Activated naive CD4-positive, alpha-beta T cell treated with anti-CD3 and anti-CD28 coated beads, Interleukin-2, amount 50 U/mL, for 72 hours (primary cell): ENCODE measurements at regions not wholly inside any gene's neighbourhood (a gene's known extent, or its start where the extent isn't known, plus 50 kb on each side); places are given as distances from the start of the nearest gene placed in this dataset.
"Not testable (repeated sequence)": the region's sequence is repeated elsewhere in the genome, so short reads cannot be mapped to it uniquely, and the experiment has no call there.

ENCODE experiments used
- ATAC-seq, 2 donors: fragments of 150-1000 bp; cut with Tn5 transposase; 2 replicates each; pipeline ENCODE4 v1.10.0; 2021; ENCODE audit warnings: mild to moderate bottlenecking in 2 of 2, moderate library complexity in 2 of 2
- DNase-seq, 2 donors: peaks; one replicate each; pipeline ENCODE4 v3.0.0; 2021 to 2022; ENCODE audit warnings: low spot score in 2 of 2
- H3K27ac Mint-ChIP-seq, 2 donors: one replicate each; pipeline ENCODE4 v1.8.0; 2022; ENCODE audit warnings: mild to moderate bottlenecking in 2 of 2, mixed read lengths in 2 of 2
- H3K36me3 Mint-ChIP-seq, 2 donors: one replicate each; pipeline ENCODE4 v1.8.0; 2022; ENCODE audit warnings: mixed read lengths in 2 of 2
- H3K9me3 Mint-ChIP-seq, 2 donors: one replicate each; pipeline ENCODE4 v1.8.0; 2022; ENCODE audit warnings: mixed read lengths in 2 of 2

DNA sequence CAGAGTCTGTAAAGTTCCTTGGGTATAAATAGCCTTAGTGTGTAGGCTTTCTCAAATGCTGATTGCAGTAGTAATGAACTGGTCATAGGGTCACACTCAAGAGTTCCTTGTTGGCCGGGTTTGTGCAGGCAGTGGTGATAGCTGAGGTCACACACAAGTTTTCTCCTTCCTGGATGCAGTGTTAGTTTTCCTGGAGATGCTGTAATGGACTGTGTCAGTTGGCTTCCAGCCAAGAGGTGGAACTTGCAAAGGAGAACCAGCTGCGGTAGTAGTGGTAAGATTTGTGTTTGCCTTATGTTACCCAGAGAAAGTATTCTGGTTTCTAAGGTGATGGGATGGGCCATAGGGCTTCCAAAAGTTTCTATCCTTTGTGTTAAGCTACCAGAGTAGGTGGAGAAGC lies 409.8 kb upstream of the FRG1 start:
- ATAC-seq, result no peak

GRCh38 chr4:189533603-189534002 lies 407.1 kb upstream of the FRG1 start:
- Mint-ChIP-seq H3K9me3 (peaks cover 20 to 24% of the 10 kb centered on the region in 2 donors), H3K27ac (peak overlapping the region in 1 of 2 donors; percentile 22), H3K36me3 (peaks cover 13 to 22% of the 10 kb centered on the region in 2 donors)
- DNase-seq (no peak), ATAC-seq (no peak)

More for the DNA sequence above, 409.8 kb upstream of the FRG1 start:
- DNase-seq, result no peak
- peaks cover 24 to 27% of the 10 kb centered on the region in 2 donors for H3K9me3 Mint-ChIP-seq
- peaks cover 11 to 13% of the 10 kb centered on the region in 2 donors for H3K36me3 Mint-ChIP-seq
- H3K27ac Mint-ChIP-seq, result no peak overlapping the region

GRCh38 chr4:189547559-189547958 lies 393.1 kb upstream of the FRG1 start:
- Mint-ChIP-seq H3K27ac (peak overlapping the region in 1 of 2 donors; percentile 19), H3K9me3 (no peaks in the 10 kb centered on the region), H3K36me3 (no peaks in the 10 kb centered on the region)
- ATAC-seq, result no peak
- DNase-seq, result no peak

GRCh38 chr4:189548484-189549125 lies 392.1 kb upstream of the FRG1 start:
- H3K36me3 Mint-ChIP-seq, result no peaks in the 10 kb centered on the region
- ATAC-seq (no peak), DNase-seq (no peak)
- H3K9me3 Mint-ChIP-seq, result no peaks in the 10 kb centered on the region
- no peak overlapping the region for H3K27ac Mint-ChIP-seq

GRCh38 chr4:189551931-189552670 lies 388.6 kb upstream of the FRG1 start:
- not testable (repeated sequence) for H3K27ac Mint-ChIP-seq, DNase-seq, H3K9me3 Mint-ChIP-seq, ATAC-seq, H3K36me3 Mint-ChIP-seq

- not testable (repeated sequence) for H3K27ac Mint-ChIP-seq, H3K36me3 Mint-ChIP-seq, DNase-seq, ATAC-seq
- peaks cover 3 to 12% of the 10 kb centered on the region in 2 donors for H3K9me3 Mint-ChIP-seq
These were observed 380.1 kb upstream of the FRG1 start for GRCh38 chr4:189560605-189561004.

DNA sequence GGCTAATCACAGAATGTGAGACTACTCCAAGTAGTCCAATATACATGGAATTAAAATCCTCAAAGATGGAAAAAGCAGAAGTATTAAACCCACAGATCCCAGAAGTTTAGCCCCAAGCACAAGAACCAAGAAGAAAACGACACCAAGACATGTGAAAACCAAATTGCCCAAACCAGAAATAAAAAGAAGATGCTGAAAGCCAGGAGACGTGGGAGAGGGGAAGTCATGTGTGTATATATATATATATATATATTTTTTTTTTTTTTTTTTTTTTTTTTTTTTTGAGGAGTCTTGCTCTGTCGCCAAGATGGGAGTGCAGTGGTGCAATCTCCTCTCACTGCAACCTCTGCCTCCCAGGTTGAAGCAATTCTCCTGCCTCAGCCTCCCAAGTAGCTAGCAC lies 376.9 kb upstream of the FRG1 start:
- not testable (repeated sequence) for DNase-seq, H3K9me3 Mint-ChIP-seq, H3K27ac Mint-ChIP-seq, H3K36me3 Mint-ChIP-seq, ATAC-seq

GRCh38 chr4:189566271-189566670 lies 374.4 kb upstream of the FRG1 start:
- H3K9me3 Mint-ChIP-seq, result peaks cover 7 to 13% of the 10 kb centered on the region in 2 donors
- DNase-seq, H3K36me3 Mint-ChIP-seq, ATAC-seq, H3K27ac Mint-ChIP-seq: not testable (repeated sequence)

DNA sequence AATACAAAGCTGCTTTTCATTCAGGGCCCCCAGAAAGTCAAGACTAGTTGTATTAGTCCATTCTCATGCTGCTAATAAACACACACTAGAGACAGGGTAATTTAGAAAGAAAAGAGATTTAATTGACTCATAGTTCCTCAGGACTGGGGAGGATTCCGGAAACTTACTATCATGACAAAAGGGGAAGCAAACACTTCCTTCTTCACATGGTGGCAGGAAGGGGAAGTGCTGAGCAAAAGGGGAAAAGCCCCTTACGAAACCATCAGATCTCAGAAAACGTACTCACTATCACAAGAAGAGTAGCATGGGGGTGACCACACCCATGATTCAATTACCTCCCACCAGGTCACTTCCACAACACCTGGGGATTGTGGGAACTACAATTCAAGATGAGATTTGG lies 373.8 kb upstream of the FRG1 start:
- not testable (repeated sequence) for H3K36me3 Mint-ChIP-seq, H3K27ac Mint-ChIP-seq, ATAC-seq, DNase-seq
- peaks cover 7 to 13% of the 10 kb centered on the region in 2 donors for H3K9me3 Mint-ChIP-seq

DNA sequence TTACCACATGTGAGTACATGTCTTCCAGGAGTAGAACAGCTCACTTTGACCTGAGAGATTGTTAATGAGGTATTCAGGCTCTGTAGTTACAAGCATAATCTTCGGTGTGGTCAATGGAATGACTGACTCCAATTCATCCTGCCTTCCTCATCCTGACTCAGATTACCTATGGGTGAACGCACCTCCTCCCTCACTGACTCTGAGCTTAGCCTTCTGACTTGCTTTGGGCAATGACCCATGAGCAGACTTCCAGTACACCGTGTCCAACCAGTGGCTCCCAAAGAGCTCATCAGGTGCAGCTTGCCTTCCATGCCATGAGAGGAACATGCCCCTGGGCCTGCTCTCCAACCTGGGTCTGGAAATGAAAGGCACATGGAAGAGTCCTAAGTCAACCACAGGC lies 361.0 kb upstream of the FRG1 start:
- ATAC-seq, DNase-seq, H3K27ac Mint-ChIP-seq, H3K36me3 Mint-ChIP-seq: not testable (repeated sequence)
- peaks cover 4 to 11% of the 10 kb centered on the region in 2 donors for H3K9me3 Mint-ChIP-seq

GRCh38 chr4:189586908-189587632 lies 353.6 kb upstream of the FRG1 start:
- ATAC-seq, DNase-seq, H3K36me3 Mint-ChIP-seq, H3K27ac Mint-ChIP-seq: not testable (repeated sequence)
- peaks cover 0 to 16% of the 10 kb centered on the region in 2 donors for H3K9me3 Mint-ChIP-seq

- not testable (repeated sequence) for H3K36me3 Mint-ChIP-seq, DNase-seq, H3K27ac Mint-ChIP-seq, ATAC-seq
- peaks cover 6 to 15% of the 10 kb centered on the region in 2 donors for H3K9me3 Mint-ChIP-seq
These were observed 351.5 kb upstream of the FRG1 start for GRCh38 chr4:189589201-189589600.

GRCh38 chr4:189592890-189593289 lies 347.8 kb upstream of the FRG1 start:
- Mint-ChIP-seq H3K9me3 (peaks cover 6% of the 10 kb centered on the region in 2 donors), H3K27ac (no peak overlapping the region), H3K36me3 (no peaks in the 10 kb centered on the region)
- no peak for DNase-seq
- no peak for ATAC-seq

- ATAC-seq, result no peak
- peaks cover 4 to 6% of the 10 kb centered on the region in 2 donors for H3K9me3 Mint-ChIP-seq
- H3K36me3 Mint-ChIP-seq, result peaks cover 0 to 6% of the 10 kb centered on the region in 2 donors
- no peak for DNase-seq
- no peak overlapping the region for H3K27ac Mint-ChIP-seq
These were observed 343.3 kb upstream of the FRG1 start for GRCh38 chr4:189597341-189597740.

DNA sequence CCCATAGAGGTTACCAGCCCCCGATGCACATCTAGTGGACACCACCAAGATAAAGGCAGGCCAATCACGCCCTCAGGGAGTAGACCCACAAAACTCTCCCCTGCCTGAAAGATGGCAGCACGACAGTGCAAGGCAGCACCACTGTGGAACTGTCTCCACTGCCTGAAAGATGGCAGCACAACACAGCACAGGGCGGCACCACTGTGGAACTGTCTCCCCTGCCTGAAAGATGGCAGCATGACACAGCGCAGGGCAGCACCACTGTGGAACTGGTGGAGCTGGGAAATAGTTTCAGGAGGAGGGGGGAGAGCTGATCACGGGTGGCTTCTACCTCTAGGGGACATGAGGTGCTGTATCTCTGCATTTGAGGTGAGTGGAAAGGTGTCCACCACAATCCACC lies 340.4 kb upstream of the FRG1 start:
- ATAC-seq, result no peak
- Mint-ChIP-seq H3K9me3 (peaks cover 0 to 4% of the 10 kb centered on the region in 2 donors), H3K27ac (no peak overlapping the region), H3K36me3 (peaks cover 0 to 6% of the 10 kb centered on the region in 2 donors)
- DNase-seq, result no peak

DNA sequence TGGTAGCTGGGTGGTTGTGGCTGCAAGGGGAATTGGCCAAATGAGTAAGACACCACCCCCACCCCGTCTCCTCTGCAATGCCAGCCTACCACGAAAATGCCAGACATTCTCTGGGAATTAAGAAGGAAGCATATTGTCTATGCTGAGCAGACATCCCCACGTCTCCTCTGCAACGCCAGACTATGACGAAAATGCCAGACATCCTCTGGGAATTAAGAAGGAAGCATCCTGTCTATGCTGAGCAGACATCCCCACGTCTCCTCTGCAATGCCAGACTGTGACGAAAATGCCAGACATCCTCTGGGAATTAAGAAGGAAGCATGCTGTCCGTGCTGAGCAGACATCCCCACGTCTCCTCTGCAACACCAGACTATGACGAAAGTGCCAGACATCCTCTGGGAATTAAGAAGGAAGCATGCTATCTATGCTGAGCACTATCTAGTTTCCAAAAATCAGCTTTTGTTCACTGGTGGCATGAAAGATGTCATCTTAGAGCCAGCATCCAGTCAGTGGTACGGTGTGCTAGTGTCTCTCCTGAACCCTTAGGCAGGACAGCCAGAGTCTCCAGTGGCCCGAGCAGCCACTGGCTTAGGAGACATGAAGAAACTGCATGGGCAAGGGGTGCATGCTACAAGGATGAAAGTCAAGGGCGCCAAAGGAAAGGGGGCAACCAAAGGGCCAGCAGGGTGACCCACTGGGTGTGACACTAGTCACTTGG lies 339.8 kb upstream of the FRG1 start:
- DNase-seq (no peak), ATAC-seq (no peak)
- Mint-ChIP-seq H3K27ac (no peak overlapping the region), H3K36me3 (peaks cover 0 to 6% of the 10 kb centered on the region in 2 donors), H3K9me3 (peaks cover 0 to 4% of the 10 kb centered on the region in 2 donors)
